ENCODE measurements at regions not wholly inside any gene's neighbourhood (a gene's known extent, or its start where the extent isn't known, plus 50 kb on each side); places are given as distances from the start of the nearest gene placed in this dataset.

DNA sequence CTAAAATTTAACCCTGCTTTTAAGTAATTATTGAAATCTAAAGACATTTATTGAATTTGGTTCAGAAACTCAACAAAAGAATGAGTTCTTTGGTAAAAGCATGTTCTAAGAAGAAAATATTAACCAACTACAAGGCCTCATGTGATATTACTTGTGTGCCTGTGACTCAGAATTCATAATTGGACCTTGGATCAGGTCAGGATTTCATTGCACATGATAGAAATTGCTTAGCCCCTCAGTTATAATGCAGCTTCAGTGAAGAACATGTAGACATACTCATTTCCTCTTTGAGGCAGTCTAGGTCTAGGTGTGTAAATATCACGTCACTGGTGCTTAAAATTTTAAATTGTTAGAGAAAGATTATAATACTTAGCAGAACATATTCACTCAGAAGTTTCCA is 410.0 kb upstream of the SOX9 start:
- no peak overlapping the region for H3K27ac Mint-ChIP-seq (ENCODE audit: low read depth, unreplicated experiment)
- intact Hi-C loops (cut with micrococcal nuclease), result no loop called here
- ChIA-PET CTCF (no interaction called here), POLR2A (no interaction called here)
- no peak for TF ChIP-seq CTCF (IDR thresholded peaks at IDR 0.05; ENCODE audit: unreplicated experiment)
- H3K9me3 Mint-ChIP-seq (ENCODE audit: unreplicated experiment), result no peaks in the 10 kb centered on the region
- H3K27me3 Mint-ChIP-seq (ENCODE audit: insufficient read depth, unreplicated experiment), result no peaks in the 10 kb centered on the region
- no peak overlapping the region for H3K4me3 Mint-ChIP-seq (ENCODE audit: unreplicated experiment)
- DNase-seq (ENCODE audit: unreplicated experiment), result no peak
- no TSS peak for BruUV-seq (replicated peaks)
- H3K36me3 Mint-ChIP-seq (ENCODE audit: insufficient read depth, unreplicated experiment), result no peaks in the 10 kb centered on the region
- H3K4me1 Mint-ChIP-seq (ENCODE audit: insufficient read depth, unreplicated experiment), result no peaks in the 10 kb centered on the region

GRCh38 chr17:71713846-71714245 is 407.0 kb upstream of the SOX9 start:
- no peaks in the 10 kb centered on the region for H3K9me3 Mint-ChIP-seq (ENCODE audit: unreplicated experiment)
- H3K4me3 Mint-ChIP-seq (ENCODE audit: unreplicated experiment), result no peak overlapping the region
- DNase-seq (ENCODE audit: unreplicated experiment), result no peak
- POLR2A ChIA-PET, result no interaction called here
- intact Hi-C loops (cut with micrococcal nuclease), result no loop called here
- no peaks in the 10 kb centered on the region for H3K27me3 Mint-ChIP-seq (ENCODE audit: insufficient read depth, unreplicated experiment)
- TF ChIP-seq CTCF (IDR thresholded peaks at IDR 0.05; ENCODE audit: unreplicated experiment), result no peak
- CTCF ChIA-PET, result no interaction called here
- H3K4me1 Mint-ChIP-seq (ENCODE audit: insufficient read depth, unreplicated experiment), result no peaks in the 10 kb centered on the region
- H3K27ac Mint-ChIP-seq (ENCODE audit: low read depth, unreplicated experiment), result no peak overlapping the region
- no peaks in the 10 kb centered on the region for H3K36me3 Mint-ChIP-seq (ENCODE audit: insufficient read depth, unreplicated experiment)
- no TSS peak for BruUV-seq (replicated peaks)

DNA sequence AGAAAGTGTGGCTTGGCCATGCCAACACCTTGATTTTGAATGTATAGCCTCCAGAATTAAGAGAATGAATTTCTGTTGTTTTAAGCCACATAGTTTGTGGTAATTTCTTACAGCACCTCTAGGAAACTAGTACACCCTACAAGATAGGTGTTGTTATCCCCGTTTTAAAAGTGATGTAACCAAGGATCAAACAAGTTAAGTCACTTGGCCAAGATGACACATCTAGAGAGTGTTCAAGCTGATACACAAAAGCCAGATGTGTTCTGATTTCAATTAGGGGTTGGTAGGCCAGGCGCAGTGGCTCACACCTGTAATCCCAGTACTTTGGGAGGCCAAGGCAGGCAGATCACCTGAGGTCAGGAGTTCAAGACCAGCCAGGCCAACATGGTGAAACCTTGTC is 396.5 kb upstream of the SOX9 start:
- DNase-seq (ENCODE audit: unreplicated experiment), result no peak
- Mint-ChIP-seq H3K27me3 (ENCODE audit: insufficient read depth, unreplicated experiment) (no peaks in the 10 kb centered on the region), H3K36me3 (ENCODE audit: insufficient read depth, unreplicated experiment) (no peaks in the 10 kb centered on the region), H3K4me3 (ENCODE audit: unreplicated experiment) (no peak overlapping the region), H3K9me3 (ENCODE audit: unreplicated experiment) (no peaks in the 10 kb centered on the region), H3K27ac (ENCODE audit: low read depth, unreplicated experiment) (no peak overlapping the region), H3K4me1 (ENCODE audit: insufficient read depth, unreplicated experiment) (no peaks in the 10 kb centered on the region)
- POLR2A ChIA-PET, result no interaction called here
- no TSS peak for BruUV-seq (replicated peaks)
- no peak for TF ChIP-seq CTCF (IDR thresholded peaks at IDR 0.05; ENCODE audit: unreplicated experiment)
- intact Hi-C loops (cut with micrococcal nuclease), result no loop called here
- CTCF ChIA-PET, result no interaction called here

GRCh38 chr17:71725811-71726210 is 395.0 kb upstream of the SOX9 start:
- no peak for DNase-seq (ENCODE audit: unreplicated experiment)
- no peak overlapping the region for H3K27ac Mint-ChIP-seq (ENCODE audit: low read depth, unreplicated experiment)
- TF ChIP-seq CTCF (IDR thresholded peaks at IDR 0.05; ENCODE audit: unreplicated experiment), result no peak
- no TSS peak for BruUV-seq (replicated peaks)
- H3K4me3 Mint-ChIP-seq (ENCODE audit: unreplicated experiment), result no peak overlapping the region
- intact Hi-C loops (cut with micrococcal nuclease), result no loop called here
- no peaks in the 10 kb centered on the region for H3K9me3 Mint-ChIP-seq (ENCODE audit: unreplicated experiment)
- ChIA-PET CTCF (no interaction called here), POLR2A (no interaction called here)
- H3K36me3 Mint-ChIP-seq (ENCODE audit: insufficient read depth, unreplicated experiment), result no peaks in the 10 kb centered on the region
- H3K27me3 Mint-ChIP-seq (ENCODE audit: insufficient read depth, unreplicated experiment), result no peaks in the 10 kb centered on the region
- H3K4me1 Mint-ChIP-seq (ENCODE audit: insufficient read depth, unreplicated experiment), result no peaks in the 10 kb centered on the region

All from MCF 10A (cell line).